NCI-H510A (cell line): ENCODE measurements at regions not wholly inside any gene's neighbourhood (a gene's known extent, or its start where the extent isn't known, plus 50 kb on each side); places are given as distances from the start of the nearest gene placed in this dataset.
"Not testable (repeated sequence)": the region's sequence is repeated elsewhere in the genome, so short reads cannot be mapped to it uniquely, and the experiment has no call there.

Experiments
- DNase-seq: peaks from one replicate; lab custom pipeline; 2025; lab: John Stamatoyannopoulos, UW

GRCh38 chr2:195356920-195357440 lies 300.0 kb upstream of the SLC39A10 start:
- no peak for DNase-seq

DNA sequence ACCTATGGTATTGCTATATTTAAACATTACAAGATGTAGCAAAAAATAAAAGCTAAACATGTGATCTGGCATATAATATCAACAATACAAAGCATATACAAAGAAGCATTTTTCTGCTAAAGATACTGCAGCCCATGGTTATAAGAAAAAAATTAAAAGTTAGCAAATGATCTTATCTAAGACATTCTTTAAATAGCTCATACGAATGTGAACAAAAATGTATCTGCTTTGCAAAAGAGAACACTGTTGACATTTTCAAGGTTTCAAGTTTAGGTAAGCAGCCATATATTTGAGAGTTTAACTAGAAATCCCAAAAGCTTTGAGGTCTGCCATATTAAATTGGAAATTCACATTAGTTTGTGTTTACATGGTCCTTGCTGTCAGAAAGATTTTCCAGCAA lies 301.0 kb upstream of the SLC39A10 start:
- DNase-seq = no peak

DNA sequence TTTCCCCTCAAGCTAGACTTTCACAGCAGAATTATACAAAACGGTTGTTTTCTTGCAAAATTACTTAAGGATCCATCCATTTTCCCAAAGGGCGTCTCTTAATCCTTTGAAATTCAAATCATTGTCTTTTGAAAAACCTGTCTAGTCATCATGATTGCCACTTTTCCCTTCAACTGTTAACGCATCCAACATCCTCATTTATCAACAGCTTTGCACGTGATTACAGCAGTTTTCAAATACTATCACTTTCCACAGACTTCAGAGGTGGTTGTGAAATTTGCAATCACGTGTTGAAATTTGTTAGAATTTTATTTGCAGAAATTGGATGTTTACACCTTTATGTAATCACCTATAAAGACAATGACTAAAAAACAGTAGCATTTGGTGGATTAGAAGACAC lies 304.4 kb upstream of the SLC39A10 start:
- DNase-seq = no peak

GRCh38 chr2:195343942-195344530 lies 313.0 kb upstream of the SLC39A10 start:
- DNase-seq = no peak

DNA sequence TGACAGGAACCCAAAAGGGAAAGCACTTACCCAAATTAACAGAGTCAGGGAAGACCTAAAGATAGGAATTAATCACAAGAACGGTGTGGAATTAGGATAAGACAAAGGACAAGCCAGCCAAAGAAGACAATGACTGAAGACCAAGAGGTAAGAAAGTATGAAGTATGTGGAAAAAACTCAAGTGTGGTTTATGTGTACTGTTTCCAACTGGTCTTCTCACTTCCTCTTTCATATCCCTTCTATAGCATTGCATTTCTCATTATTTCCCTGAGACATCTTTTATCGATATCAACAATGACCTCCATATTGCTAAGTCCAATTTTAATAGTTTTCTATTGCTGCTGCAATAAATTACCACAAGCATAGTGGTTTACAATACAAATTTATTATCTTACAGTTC lies 313.5 kb upstream of the SLC39A10 start:
- no peak for DNase-seq

DNA sequence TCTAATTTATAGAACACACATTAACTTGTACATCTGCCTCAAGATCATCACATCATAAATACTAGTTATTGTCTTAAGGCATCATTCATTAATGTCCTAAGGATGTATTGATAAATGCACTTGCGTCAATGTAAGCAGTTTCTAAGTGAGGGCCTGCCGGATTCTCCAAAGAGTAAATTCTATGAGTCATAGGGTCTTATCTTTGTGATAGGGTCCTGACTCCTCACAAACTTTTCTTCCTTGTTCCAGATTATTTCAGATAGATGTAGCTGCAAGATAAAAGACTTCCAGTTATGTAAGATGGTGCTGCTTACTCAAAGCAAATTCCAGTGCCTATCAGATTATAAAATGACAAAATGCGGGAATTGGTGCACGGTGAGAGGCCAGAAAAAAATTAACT lies 315.0 kb upstream of the SLC39A10 start:
- DNase-seq = no peak

DNA sequence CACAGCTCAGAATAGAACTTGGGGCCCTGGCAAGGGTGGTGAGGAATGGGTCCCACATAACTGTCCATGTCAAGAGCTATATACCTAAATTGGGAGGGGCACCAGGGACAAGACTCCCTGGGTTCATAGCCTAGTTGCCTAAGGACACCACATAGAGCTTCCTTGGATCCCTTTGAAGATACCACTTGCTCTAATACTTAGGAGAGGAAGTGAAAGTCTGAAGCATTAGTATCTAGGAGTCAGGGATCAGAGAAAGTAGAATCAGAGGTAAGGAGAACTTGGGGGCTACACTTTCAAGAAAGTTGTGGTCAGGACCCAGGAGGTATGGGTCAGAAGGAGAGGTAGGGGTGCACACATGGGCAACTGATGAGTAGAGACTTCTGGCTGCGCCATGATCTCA lies 318.2 kb upstream of the SLC39A10 start:
- DNase-seq = no peak

GRCh38 chr2:195337597-195337996 lies 319.4 kb upstream of the SLC39A10 start:
- DNase-seq = no peak

DNA sequence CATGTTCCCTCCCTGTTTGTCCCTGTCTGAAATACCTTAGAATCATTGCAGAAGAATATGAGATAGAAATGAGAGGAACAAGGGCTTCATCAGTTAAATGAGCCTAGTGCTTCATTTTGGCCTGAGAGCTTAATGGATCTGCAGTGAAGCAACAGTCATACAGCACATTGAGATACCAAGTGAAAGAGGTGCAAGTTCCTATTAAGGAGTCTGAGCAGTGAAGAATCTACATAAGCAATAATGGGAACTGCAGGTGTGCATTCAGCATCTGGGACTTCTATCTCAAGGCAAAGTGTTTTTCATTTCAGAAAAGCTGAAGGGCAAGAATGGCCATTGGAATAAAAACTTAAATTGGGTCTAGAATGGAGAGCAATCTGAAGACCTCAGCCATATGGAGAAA lies 323.2 kb upstream of the SLC39A10 start:
- no peak for DNase-seq

- no peak for DNase-seq
Observed at GRCh38 chr2:195331966-195332365, 325.1 kb upstream of the SLC39A10 start.

GRCh38 chr2:195331129-195331528 lies 325.9 kb upstream of the SLC39A10 start:
- no peak for DNase-seq

DNA sequence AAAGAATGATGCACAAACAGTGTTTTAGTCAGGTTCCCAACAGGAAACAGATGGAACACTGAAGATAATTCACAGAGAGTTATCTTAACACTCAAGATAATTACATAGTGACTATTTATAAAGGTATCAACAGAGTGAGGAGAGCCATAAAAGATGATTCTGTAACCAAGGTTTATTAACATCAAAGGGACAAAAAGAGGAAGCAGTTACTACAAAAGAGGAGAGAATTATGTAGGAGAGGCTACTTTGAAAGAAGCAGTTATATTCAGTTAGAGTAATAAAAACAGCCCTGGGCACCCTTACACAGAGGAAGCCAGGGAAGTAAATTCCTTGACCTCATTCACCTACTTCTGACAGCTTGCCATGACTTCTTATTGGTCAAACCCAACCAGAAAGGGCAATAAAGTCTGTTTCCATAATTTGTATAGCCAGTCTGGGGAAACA lies 326.5 kb upstream of the SLC39A10 start:
- no peak for DNase-seq

DNA sequence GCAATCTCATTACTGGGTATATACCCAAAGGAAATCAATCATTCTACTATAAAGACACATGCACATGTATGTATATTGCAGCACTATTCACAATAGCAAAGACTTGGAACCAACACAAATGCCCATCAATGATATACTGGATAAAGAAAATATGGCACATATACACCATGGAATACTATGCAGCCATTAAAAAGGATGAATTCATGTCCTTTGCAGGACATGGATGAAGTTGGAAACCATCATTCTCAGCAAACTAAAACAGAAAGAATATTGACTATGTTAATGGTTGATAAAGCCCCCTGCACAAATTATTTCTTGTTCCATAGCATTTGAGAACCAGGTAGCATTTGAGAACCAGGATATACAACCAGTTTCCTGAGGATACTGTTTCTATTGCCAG lies 327.2 kb upstream of the SLC39A10 start:
- not testable (repeated sequence) for DNase-seq

DNA sequence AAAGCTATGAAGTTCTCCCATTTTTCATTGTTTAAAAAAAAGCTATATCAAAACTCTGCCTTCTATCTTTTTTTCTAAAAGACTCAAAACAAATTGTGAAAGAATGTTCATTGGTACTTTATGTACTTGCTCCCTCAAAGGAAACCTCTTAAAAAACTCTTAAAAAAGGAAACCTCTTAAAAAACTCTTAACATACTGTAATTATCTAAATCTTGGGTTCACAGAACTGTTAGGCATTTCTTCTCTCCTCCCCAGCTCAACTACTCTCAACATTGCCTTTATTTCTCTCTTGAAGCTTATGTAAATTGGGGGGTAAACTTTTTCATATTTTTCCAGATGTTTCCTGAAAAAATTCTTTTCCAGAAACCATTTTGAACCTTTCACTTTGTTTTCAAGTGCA lies 330.5 kb upstream of the SLC39A10 start:
- DNase-seq = no peak

GRCh38 chr2:195322324-195322723 lies 334.7 kb upstream of the SLC39A10 start:
- no peak for DNase-seq

DNA sequence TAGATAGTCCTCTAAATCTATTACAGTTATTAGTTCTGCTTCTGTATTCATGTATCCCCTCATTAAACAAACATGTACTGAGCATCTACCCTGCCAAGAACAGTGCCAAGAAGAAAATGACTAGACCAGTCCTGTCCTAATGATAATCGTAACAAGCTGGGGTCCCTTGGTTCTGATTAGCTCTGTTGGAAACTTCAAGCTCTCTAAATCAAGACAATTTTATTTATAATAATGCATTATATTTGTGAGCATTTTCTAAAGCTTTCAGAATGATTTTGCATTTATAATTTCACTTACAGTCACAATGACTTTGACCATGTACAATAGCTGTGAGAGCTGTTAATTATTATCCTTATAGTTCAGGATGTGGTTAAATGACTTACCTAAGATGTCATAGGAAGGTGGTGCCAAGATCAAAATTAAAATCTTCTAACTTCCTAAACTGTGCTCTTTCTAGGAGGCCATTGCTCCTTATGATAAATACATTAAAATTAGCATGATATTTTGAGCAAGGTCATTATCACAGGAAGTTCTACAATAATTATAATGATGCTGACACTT lies 336.5 kb upstream of the SLC39A10 start:
- no peak for DNase-seq

DNA sequence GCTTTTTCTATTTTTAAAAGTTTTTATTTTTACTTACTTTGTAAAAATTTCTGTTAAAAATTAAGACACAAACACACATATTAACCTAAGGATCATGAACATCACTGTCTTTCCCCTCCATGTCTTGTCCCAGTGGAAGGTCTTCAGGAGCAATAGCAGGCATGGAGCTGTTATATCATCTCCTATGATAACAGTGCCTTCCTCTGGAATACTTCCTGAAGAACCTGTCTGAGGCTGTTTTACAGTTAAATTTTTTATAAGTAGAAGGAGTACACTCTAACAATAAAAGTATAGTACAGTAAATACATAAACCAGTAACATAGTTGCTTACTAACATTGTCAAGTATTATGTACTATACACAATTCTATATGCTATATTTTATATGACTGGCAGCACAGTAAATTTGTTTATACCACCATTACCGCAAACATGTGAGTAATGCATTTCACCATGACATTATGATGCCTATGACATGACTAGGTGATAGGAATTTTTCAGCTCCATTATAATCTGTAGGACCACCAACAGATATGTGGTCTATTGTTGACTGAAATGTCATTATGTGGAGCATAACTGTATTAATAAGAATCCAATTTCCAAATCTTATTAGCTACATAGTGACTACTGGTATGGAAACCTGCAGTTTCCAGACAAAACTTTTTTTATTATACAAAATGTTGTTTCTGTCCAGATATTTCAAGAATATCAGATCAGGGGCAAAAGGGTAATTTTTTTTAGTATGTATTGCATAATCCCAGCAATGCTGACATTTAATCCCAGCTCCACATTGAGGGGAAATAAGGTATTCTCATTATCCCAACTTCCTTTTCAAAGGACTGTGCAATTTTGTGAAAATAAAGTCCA lies 337.2 kb upstream of the SLC39A10 start:
- DNase-seq = no peak

GRCh38 chr2:195319112-195319460 lies 337.9 kb upstream of the SLC39A10 start:
- DNase-seq = no peak

GRCh38 chr2:195318440-195319111 lies 338.4 kb upstream of the SLC39A10 start:
- DNase-seq = no peak

DNA sequence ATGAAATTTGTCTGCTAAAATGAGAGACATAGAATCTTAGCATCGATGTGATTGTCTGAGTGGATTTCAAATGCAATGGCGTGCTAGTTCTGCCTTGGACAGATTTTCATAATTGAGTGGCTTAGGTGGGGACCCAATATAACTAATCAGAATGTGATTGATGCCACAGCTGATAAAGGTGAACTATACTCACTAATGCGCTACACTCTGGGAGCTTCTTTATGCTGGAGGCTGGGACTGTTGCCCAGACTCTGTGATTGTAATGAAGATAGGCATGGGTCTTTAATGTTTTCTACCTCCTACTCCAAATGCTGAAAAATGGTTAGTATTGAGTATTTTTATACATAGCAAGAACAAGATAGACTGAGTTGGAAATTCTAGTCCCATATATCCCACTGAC lies 339.5 kb upstream of the SLC39A10 start:
- no peak for DNase-seq

GRCh38 chr2:195316486-195316885 lies 340.5 kb upstream of the SLC39A10 start:
- no peak for DNase-seq

DNA sequence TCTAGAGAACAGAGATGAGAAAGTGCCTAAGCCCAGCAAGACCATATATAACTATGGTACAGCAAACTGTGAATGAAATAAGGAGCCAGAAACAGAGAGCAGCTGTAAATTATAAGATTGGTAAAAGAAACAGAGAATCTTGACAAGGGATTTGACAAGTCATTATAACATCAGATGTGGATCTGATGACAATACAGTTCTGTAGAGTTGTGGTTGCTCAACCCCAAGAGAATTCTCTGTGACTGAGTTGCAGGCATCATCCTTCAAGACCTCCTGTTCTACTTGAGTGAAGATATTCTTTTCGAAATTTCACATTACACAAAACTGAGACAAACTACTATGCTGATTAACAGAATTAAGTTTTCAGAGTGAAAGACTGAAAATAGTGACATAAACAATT lies 343.1 kb upstream of the SLC39A10 start:
- DNase-seq = no peak

- no peak for DNase-seq
Observed at GRCh38 chr2:195312662-195313061, 344.4 kb upstream of the SLC39A10 start.
